DND-41 (cell line): ENCODE measurements at regions not wholly inside any gene's neighbourhood (a gene's known extent, or its start where the extent isn't known, plus 50 kb on each side); places are given as distances from the start of the nearest gene placed in this dataset.

ENCODE experiments used
- EZH2 ChIP-seq: IDR thresholded peaks from 3 replicates; pipeline ENCODE4 v1.6.1; 2012; ENCODE audit warnings: borderline replicate concordance, low read depth, mild to moderate bottlenecking, moderate library complexity, low read length, inconsistent platforms; ENCODE audit not compliant: severe bottlenecking
- TF ChIP-seq, protein P1 (sequence below): IDR thresholded peaks from 2 replicates; pipeline ENCODE4 v1.5.1; 2012; ENCODE audit warnings: borderline replicate concordance, low read length, moderate library complexity, mild to moderate bottlenecking; ENCODE audit not compliant: poor library complexity, severe bottlenecking; ENCODE audit errors: extremely low read depth

DNA sequence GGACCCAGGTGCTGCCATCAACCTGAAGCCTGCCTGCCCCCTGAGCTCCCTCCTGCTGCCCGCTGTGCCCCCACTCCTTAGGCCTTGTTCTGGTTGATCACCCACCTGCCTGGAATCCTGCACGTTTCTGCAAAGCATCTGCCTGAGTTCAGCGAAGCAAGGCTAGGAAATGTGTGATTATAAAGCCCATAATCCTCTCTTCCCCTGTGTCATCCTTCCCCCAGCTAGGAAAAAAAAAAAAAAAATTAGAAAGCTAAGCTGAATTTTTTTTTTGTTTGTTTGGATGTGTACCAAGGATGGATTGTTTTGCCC lies 93.2 kb downstream of the FOXA2 start:
- TF ChIP-seq, protein P1, sequence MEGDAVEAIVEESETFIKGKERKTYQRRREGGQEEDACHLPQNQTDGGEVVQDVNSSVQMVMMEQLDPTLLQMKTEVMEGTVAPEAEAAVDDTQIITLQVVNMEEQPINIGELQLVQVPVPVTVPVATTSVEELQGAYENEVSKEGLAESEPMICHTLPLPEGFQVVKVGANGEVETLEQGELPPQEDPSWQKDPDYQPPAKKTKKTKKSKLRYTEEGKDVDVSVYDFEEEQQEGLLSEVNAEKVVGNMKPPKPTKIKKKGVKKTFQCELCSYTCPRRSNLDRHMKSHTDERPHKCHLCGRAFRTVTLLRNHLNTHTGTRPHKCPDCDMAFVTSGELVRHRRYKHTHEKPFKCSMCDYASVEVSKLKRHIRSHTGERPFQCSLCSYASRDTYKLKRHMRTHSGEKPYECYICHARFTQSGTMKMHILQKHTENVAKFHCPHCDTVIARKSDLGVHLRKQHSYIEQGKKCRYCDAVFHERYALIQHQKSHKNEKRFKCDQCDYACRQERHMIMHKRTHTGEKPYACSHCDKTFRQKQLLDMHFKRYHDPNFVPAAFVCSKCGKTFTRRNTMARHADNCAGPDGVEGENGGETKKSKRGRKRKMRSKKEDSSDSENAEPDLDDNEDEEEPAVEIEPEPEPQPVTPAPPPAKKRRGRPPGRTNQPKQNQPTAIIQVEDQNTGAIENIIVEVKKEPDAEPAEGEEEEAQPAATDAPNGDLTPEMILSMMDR: no peak
- TF ChIP-seq EZH2: no peak
